Lower leg skin (tissue), 4 donors: ENCODE measurements at regions not wholly inside any gene's neighbourhood (a gene's known extent, or its start where the extent isn't known, plus 50 kb on each side); places are given as distances from the start of the nearest gene placed in this dataset.
"Not testable (repeated sequence)": the region's sequence is repeated elsewhere in the genome, so short reads cannot be mapped to it uniquely, and the experiment has no call there.

ENCODE experiments used
- DNase-seq, 2 donors: peaks; one replicate each; pipeline ENCODE4 v3.0.0-alpha.2; 2019; ENCODE audit warnings: low spot score in 2 of 2
- H3K4me3 ChIP-seq: fragments of 200-600 bp; sonication (generic); 2 replicates; pipeline ENCODE4 v1.5.1; 2017; ENCODE audit warnings: mild to moderate bottlenecking, low read depth; ENCODE audit not compliant: poor library complexity, severe bottlenecking
- CTCF ChIP-seq, 3 donors: fragments of 450-650 bp; IDR thresholded peaks; one replicate each; pipeline ENCODE4 v1.5.1; 2016; ENCODE audit warnings: antibody characterized with exemption in 3 of 3, mild to moderate bottlenecking in 3 of 3, moderate library complexity in 2 of 3
- POLR2A ChIP-seq, 2 donors: fragments of 450-650 bp; IDR thresholded peaks; one replicate each; pipeline ENCODE4 v1.6.1; 2016 to 2017; ENCODE audit warnings: antibody characterized with exemption in 2 of 2, mild to moderate bottlenecking in 1 of 2, moderate library complexity in 1 of 2
- WGBS, 2 donors: methylation state at CpG; one replicate each; pipeline ENCODE4 v1.1.5; 2018; 5-methylcytosine and 5-hydroxymethylcytosine counted together
- intact Hi-C: fragments of 100-400 bp; cut with DNase I; formaldehyde crosslinking; loops from one replicate; pipeline ENCODE4 v1.15.0; 2023; ENCODE audit warnings: low total_unique reads

- no peak for DNase-seq
- H3K4me3 ChIP-seq = no peak overlapping the region
- WGBS, 2 donors = 98 to 100% methylated on average over 3 of the region's 3 CpGs
- intact Hi-C loops = no loop called here
- TF ChIP-seq CTCF (IDR thresholded peaks at IDR 0.05) = no peak
- no peak for TF ChIP-seq POLR2A (IDR thresholded peaks at IDR 0.05)
Observed at GRCh38 chr1:25009671-25010262, 79.7 kb upstream of the RUNX3 start.

- TF ChIP-seq CTCF (IDR thresholded peaks at IDR 0.05) = no peak
- TF ChIP-seq POLR2A (IDR thresholded peaks at IDR 0.05) = no peak
- H3K4me3 ChIP-seq = no peak overlapping the region
- WGBS, 2 donors = 40 to 55% methylated on average over 2 of the region's 2 CpGs
- DNase-seq = no peak
- intact Hi-C loops = no loop called here
Observed at GRCh38 chr1:25008192-25008485, 78.1 kb upstream of the RUNX3 start.

GRCh38 chr1:25007390-25008191, 77.5 kb upstream of the RUNX3 start:
- 53 to 54% methylated on average over 18 of the region's 18 CpGs for WGBS, 2 donors
- peak in 1 of 3 donors; percentile 4 for TF ChIP-seq CTCF (IDR thresholded peaks at IDR 0.05)
- DNase-seq, intact Hi-C loops, H3K4me3 ChIP-seq: not testable (repeated sequence)

- 28 to 30% methylated on average over 12 of the region's 12 CpGs for WGBS, 2 donors
- no peak for DNase-seq
- TF ChIP-seq POLR2A (IDR thresholded peaks at IDR 0.05) (no peak), CTCF (IDR thresholded peaks at IDR 0.05) (no peak)
- intact Hi-C loops = no loop called here
- no peak overlapping the region for H3K4me3 ChIP-seq
Observed at GRCh38 chr1:25006770-25007169, 76.7 kb upstream of the RUNX3 start.

GRCh38 chr1:25004355-25004754, 74.3 kb upstream of the RUNX3 start:
- WGBS, 2 donors = 73 to 91% methylated on average over 2 of the region's 2 CpGs
- TF ChIP-seq CTCF (IDR thresholded peaks at IDR 0.05) = no peak
- no peak for TF ChIP-seq POLR2A (IDR thresholded peaks at IDR 0.05)
- intact Hi-C loops = no loop called here
- no peak for DNase-seq
- no peak overlapping the region for H3K4me3 ChIP-seq
